HFFc6 (cell line): ENCODE measurements at regions not wholly inside any gene's neighbourhood (a gene's known extent, or its start where the extent isn't known, plus 50 kb on each side); places are given as distances from the start of the nearest gene placed in this dataset.
A peak's percentile ranks its signal among the peaks of the same experiment; 100 is the strongest.

Experiments used
- DNase-seq: peaks from one replicate; pipeline ENCODE4 v3.0.0-alpha.2; 2018
- H3K27ac Mint-ChIP-seq: 2 replicates; pipeline ENCODE4 v1.8.0; 2020; ENCODE audit warnings: mild to moderate bottlenecking, mixed read lengths
- H3K27me3 Mint-ChIP-seq: 2 replicates; pipeline ENCODE4 v1.8.0; 2021; ENCODE audit warnings: mild to moderate bottlenecking, moderate library complexity, mixed read lengths; ENCODE audit not compliant: insufficient read depth
- H3K36me3 Mint-ChIP-seq: 2 replicates; pipeline ENCODE4 v1.8.0; 2021; ENCODE audit warnings: low read depth, mixed read lengths
- H3K4me1 Mint-ChIP-seq: 2 replicates; pipeline ENCODE4 v1.8.0; 2020; ENCODE audit warnings: low read depth, mixed read lengths
- H3K4me3 Mint-ChIP-seq: 2 replicates; pipeline ENCODE4 v1.8.0; 2020; ENCODE audit warnings: mild to moderate bottlenecking, moderate library complexity, mixed read lengths
- H3K9me3 Mint-ChIP-seq: 2 replicates; pipeline ENCODE4 v1.8.0; 2020; ENCODE audit warnings: mild to moderate bottlenecking, mixed read lengths
- TF ChIP-seq, protein P1 (sequence below): fragments of 200-600 bp; sonication (generic); IDR thresholded peaks from 2 replicates; pipeline ENCODE4 v1.5.0; 2021; ENCODE audit warnings: antibody characterized with exemption, mild to moderate bottlenecking

DNA sequence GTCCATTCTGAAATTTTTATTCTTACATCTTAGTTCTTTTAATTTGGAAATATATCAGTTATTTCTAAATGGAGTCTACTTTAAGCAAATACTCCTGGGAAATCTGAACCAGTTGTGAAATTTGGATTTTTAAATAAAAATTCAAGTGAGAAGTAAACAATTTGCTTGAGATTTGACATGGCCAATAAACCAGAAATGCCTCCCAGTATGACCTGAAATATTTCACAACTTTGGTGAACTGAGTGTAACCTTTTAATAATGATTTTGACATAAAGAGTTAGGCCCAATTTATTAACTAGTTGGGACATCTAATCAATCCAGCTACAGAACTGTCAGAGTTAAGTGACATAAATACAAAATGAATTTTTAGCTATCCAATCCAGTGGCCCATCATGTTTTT is 192.0 kb downstream of the ZC3H11B start:
- Mint-ChIP-seq H3K27ac (no peak overlapping the region), H3K36me3 (no peaks in the 10 kb centered on the region), H3K9me3 (no peaks in the 10 kb centered on the region), H3K4me3 (no peak overlapping the region), H3K27me3 (peaks cover 2% of the 10 kb centered on the region; the same call in 1 of the 2 replicates), H3K4me1 (no peaks in the 10 kb centered on the region; the same call in 1 of the 2 replicates)
- no peak for DNase-seq
- TF ChIP-seq, protein P1, sequence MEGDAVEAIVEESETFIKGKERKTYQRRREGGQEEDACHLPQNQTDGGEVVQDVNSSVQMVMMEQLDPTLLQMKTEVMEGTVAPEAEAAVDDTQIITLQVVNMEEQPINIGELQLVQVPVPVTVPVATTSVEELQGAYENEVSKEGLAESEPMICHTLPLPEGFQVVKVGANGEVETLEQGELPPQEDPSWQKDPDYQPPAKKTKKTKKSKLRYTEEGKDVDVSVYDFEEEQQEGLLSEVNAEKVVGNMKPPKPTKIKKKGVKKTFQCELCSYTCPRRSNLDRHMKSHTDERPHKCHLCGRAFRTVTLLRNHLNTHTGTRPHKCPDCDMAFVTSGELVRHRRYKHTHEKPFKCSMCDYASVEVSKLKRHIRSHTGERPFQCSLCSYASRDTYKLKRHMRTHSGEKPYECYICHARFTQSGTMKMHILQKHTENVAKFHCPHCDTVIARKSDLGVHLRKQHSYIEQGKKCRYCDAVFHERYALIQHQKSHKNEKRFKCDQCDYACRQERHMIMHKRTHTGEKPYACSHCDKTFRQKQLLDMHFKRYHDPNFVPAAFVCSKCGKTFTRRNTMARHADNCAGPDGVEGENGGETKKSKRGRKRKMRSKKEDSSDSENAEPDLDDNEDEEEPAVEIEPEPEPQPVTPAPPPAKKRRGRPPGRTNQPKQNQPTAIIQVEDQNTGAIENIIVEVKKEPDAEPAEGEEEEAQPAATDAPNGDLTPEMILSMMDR, result no peak

DNA sequence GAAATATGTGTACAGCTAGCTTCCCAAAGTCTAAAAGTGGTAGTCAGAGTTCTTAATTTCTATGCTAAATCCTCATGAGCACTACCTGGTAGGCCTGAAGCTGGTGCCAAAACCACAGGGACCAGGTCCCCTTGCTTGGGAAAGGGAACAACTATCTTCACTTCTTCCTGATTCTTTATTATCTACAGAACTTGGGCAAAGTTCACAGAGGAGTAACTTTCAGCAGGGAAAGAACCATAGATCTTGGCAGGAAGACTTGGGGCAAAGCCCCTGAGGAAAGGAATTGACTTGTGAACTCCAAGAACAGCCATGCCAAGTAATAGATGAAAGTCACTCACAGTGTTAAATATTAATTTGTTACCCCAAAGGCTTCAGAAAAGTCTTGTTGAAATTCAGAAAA is 193.0 kb downstream of the ZC3H11B start:
- peaks cover 2% of the 10 kb centered on the region; the same call in 1 of the 2 replicates for H3K27me3 Mint-ChIP-seq
- TF ChIP-seq, protein P1, result no peak
- no peaks in the 10 kb centered on the region for H3K36me3 Mint-ChIP-seq
- DNase-seq, result no peak
- H3K4me3 Mint-ChIP-seq, result no peak overlapping the region
- no peak overlapping the region for H3K27ac Mint-ChIP-seq
- H3K9me3 Mint-ChIP-seq, result no peaks in the 10 kb centered on the region
- no peaks in the 10 kb centered on the region; the same call in 1 of the 2 replicates for H3K4me1 Mint-ChIP-seq

DNA sequence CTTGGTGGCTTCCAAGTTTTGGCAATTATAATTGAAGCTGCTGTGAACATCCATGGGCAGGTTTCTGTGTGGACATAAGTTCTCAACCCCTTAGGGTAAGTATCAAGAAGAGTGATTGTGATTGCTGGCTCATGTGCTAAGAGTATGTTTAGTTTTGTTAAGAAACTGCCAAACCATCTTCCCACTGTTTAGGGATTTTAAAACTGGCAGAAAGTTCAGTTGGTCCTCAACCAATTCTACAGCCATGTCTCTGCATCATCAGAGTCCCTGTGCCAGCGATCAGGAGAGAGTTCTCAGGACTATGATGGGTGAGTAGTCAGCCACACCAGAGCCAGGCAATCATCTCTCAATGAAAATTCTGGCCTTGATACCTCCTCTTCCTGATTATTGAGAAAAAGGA is 193.8 kb downstream of the ZC3H11B start:
- Mint-ChIP-seq H3K27ac (no peak overlapping the region), H3K27me3 (peaks cover 2% of the 10 kb centered on the region; the same call in 1 of the 2 replicates), H3K4me1 (no peaks in the 10 kb centered on the region; the same call in 1 of the 2 replicates), H3K9me3 (no peaks in the 10 kb centered on the region), H3K4me3 (no peak overlapping the region), H3K36me3 (no peaks in the 10 kb centered on the region)
- TF ChIP-seq, protein P1, result no peak
- no peak for DNase-seq

DNA sequence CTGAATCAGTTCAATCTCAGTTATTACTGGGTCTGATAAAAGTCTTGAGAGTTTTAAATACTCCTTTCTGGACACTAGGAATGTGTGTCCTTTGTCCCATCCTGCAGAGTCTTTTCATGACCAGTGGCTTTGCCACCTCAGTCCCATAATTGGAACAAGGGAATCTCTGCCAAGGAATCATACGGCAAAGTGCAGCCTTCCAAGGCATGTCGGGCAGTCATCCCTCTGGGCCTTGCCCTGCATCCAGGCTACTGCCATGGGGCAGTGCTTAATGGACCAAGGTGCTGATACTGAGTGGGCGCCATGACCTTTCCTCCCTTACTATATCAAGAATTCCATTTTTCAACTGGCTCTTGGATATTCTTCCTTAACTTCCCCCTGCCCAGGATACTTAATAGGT is 195.3 kb downstream of the ZC3H11B start:
- H3K9me3 Mint-ChIP-seq, result no peaks in the 10 kb centered on the region
- H3K27me3 Mint-ChIP-seq, result peaks cover 2% of the 10 kb centered on the region; the same call in 1 of the 2 replicates
- H3K27ac Mint-ChIP-seq, result no peak overlapping the region
- TF ChIP-seq, protein P1, result no peak
- H3K4me3 Mint-ChIP-seq, result no peak overlapping the region
- DNase-seq, result no peak
- H3K4me1 Mint-ChIP-seq, result peaks cover 10% of the 10 kb centered on the region; the same call in 1 of the 2 replicates
- H3K36me3 Mint-ChIP-seq, result no peaks in the 10 kb centered on the region

DNA sequence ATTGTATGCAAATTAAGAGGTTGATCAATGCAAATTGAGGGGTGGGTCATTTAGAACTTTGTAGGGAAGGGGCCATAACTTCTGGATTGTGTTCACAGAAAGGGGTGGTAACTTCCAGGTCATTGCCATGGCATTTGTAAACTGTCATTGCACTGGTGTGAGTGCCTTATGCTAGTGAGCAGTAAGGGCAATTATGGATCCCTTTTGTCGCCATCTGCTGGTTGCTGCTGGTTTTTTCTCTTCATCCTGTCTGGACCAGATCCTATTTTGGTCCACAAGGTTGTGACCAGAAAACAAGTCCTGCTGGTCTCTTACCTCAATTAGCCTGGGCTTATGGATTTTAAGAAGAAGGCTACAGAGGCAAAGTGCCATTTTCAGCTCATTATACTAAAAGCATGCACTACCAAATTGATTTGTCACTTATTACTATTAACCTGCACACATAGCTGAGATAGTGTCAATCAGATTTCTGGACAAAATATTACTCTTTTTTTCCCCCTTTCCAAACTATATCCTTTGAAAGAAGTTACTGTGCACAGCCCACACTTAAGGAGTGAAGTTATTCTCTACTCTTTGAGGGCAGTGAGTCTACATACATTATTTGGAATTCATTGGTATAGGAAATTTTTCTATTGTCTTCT is 196.2 kb downstream of the ZC3H11B start:
- no peaks in the 10 kb centered on the region for H3K36me3 Mint-ChIP-seq
- no peaks in the 10 kb centered on the region for H3K9me3 Mint-ChIP-seq
- H3K27me3 Mint-ChIP-seq, result peaks cover 2% of the 10 kb centered on the region; the same call in 1 of the 2 replicates
- TF ChIP-seq, protein P1, result peak; percentile 86
- DNase-seq, result peak; percentile 51
- no peak overlapping the region for H3K4me3 Mint-ChIP-seq
- peaks cover 18% of the 10 kb centered on the region; the same call in 1 of the 2 replicates for H3K4me1 Mint-ChIP-seq
- H3K27ac Mint-ChIP-seq, result no peak overlapping the region
